ENCODE measurements at regions not wholly inside any gene's neighbourhood (a gene's known extent, or its start where the extent isn't known, plus 50 kb on each side); places are given as distances from the start of the nearest gene placed in this dataset.

GRCh38 chr15:34652726-34653033, 69.2 kb upstream of the GOLGA8B start:
- no peak for TF ChIP-seq GLIS3 (CRISPR knock-in tag; IDR thresholded peaks at IDR 0.05)
- TF ChIP-seq ZFP3 (CRISPR knock-in tag; IDR thresholded peaks at IDR 0.05): no peak
- TF ChIP-seq BACH2 (CRISPR knock-in tag; IDR thresholded peaks at IDR 0.05; ENCODE audit: borderline replicate concordance): no peak
- no peak for TF ChIP-seq PATZ1 (CRISPR knock-in tag; IDR thresholded peaks at IDR 0.05; ENCODE audit: borderline replicate concordance)
- no peak for TF ChIP-seq TCF4 (CRISPR knock-in tag; IDR thresholded peaks at IDR 0.05; ENCODE audit: borderline replicate concordance)
- TF ChIP-seq ZNF70 (CRISPR knock-in tag; IDR thresholded peaks at IDR 0.05): no peak
- TF ChIP-seq RARB (CRISPR knock-in tag; IDR thresholded peaks at IDR 0.05): no peak

Measured in SK-N-SH treated with all-trans-retinoic acid at 6 μM for 48 hours (cell line).